HG03159 (cell line): ENCODE measurements at regions not wholly inside any gene's neighbourhood (a gene's known extent, or its start where the extent isn't known, plus 50 kb on each side); places are given as distances from the start of the nearest gene placed in this dataset.
"Not testable (repeated sequence)": the region's sequence is repeated elsewhere in the genome, so short reads cannot be mapped to it uniquely, and the experiment has no call there.

ENCODE experiments used
- ATAC-seq: cut with Tn5 transposase; IDR thresholded peaks from one replicate; pipeline ENCODE4 v1.9.1; 2021; ENCODE audit warnings: mild to moderate bottlenecking, moderate library complexity; ENCODE audit not compliant: unreplicated experiment

- ATAC-seq = no peak
Measured at GRCh38 chr14:89743828-89744227, 210.7 kb downstream of the EFCAB11 start.

- ATAC-seq = no peak
Measured at GRCh38 chr14:89740241-89740640, 214.3 kb downstream of the EFCAB11 start.

GRCh38 chr14:89736881-89737280 lies 217.6 kb downstream of the EFCAB11 start:
- no peak for ATAC-seq

GRCh38 chr14:89731396-89731933 lies 223.1 kb downstream of the EFCAB11 start:
- ATAC-seq = no peak

- no peak for ATAC-seq
Measured at GRCh38 chr14:89730687-89731086, 223.8 kb downstream of the EFCAB11 start.

- ATAC-seq = no peak
Measured at GRCh38 chr14:89728964-89729363, 225.6 kb downstream of the EFCAB11 start.

GRCh38 chr14:89726226-89726625 lies 228.3 kb downstream of the EFCAB11 start:
- not testable (repeated sequence) for ATAC-seq

GRCh38 chr14:89724628-89724960 lies 229.9 kb downstream of the EFCAB11 start:
- ATAC-seq = no peak

- no peak for ATAC-seq
Measured at GRCh38 chr14:89723930-89724627, 230.5 kb downstream of the EFCAB11 start.

- no peak for ATAC-seq
Measured at GRCh38 chr14:89721956-89722355, 232.6 kb downstream of the EFCAB11 start.

- ATAC-seq = peak; percentile 69
Measured at GRCh38 chr14:89720741-89721729, 233.5 kb downstream of the EFCAB11 start.

- no peak for ATAC-seq
Measured at GRCh38 chr14:89720076-89720687, 234.3 kb downstream of the EFCAB11 start.

- ATAC-seq = no peak
Measured at GRCh38 chr14:89719366-89720075, 235.0 kb downstream of the EFCAB11 start.

- ATAC-seq = no peak
Measured at GRCh38 chr14:89708982-89709625, 245.4 kb downstream of the EFCAB11 start.

GRCh38 chr14:89707086-89707485 lies 247.4 kb downstream of the EFCAB11 start:
- ATAC-seq = no peak

- ATAC-seq = no peak
Measured at GRCh38 chr14:89702876-89703200, 251.7 kb downstream of the EFCAB11 start.

- no peak for ATAC-seq
Measured at GRCh38 chr14:89702073-89702875, 252.3 kb downstream of the EFCAB11 start.

- ATAC-seq = peak; percentile 76
Measured at GRCh38 chr14:89701211-89702043, 253.1 kb downstream of the EFCAB11 start.

GRCh38 chr14:89700801-89701200 lies 253.7 kb downstream of the EFCAB11 start:
- ATAC-seq = no peak
